ENCODE measurements at regions not wholly inside any gene's neighbourhood (a gene's known extent, or its start where the extent isn't known, plus 50 kb on each side); places are given as distances from the start of the nearest gene placed in this dataset.

- no peak for DNase-seq
- no peaks in the 10 kb centered on the region for H3K27me3 ChIP-seq (ENCODE audit: insufficient read depth, low read depth, severe bottlenecking)
- H3K4me3 ChIP-seq (ENCODE audit: low read depth, low read length), result no peak overlapping the region
- TF ChIP-seq CTCF (IDR thresholded peaks at IDR 0.05; ENCODE audit: low read depth, low read length), result no peak
- H3K27ac ChIP-seq, result no peak overlapping the region
- H3K9me3 ChIP-seq (ENCODE audit: severe bottlenecking), result no peaks in the 10 kb centered on the region
- no peaks in the 10 kb centered on the region for H3K36me3 ChIP-seq
These were observed 178.8 kb upstream of the MME start for GRCh38 chr3:154901278-154901677.

- Histone ChIP-seq H3K4me3 (ENCODE audit: low read depth, low read length) (no peak overlapping the region), H3K9me3 (ENCODE audit: severe bottlenecking) (no peaks in the 10 kb centered on the region), H3K27me3 (ENCODE audit: insufficient read depth, low read depth, severe bottlenecking) (no peaks in the 10 kb centered on the region), H3K27ac (no peak overlapping the region), H3K36me3 (no peaks in the 10 kb centered on the region)
- no peak for TF ChIP-seq CTCF (IDR thresholded peaks at IDR 0.05; ENCODE audit: low read depth, low read length)
- no peak for DNase-seq
These were observed 179.3 kb upstream of the MME start for GRCh38 chr3:154900816-154901215.

- Histone ChIP-seq H3K27ac (no peak overlapping the region), H3K9me3 (ENCODE audit: severe bottlenecking) (no peaks in the 10 kb centered on the region), H3K4me3 (ENCODE audit: low read depth, low read length) (no peak overlapping the region), H3K36me3 (no peaks in the 10 kb centered on the region), H3K27me3 (ENCODE audit: insufficient read depth, low read depth, severe bottlenecking) (no peaks in the 10 kb centered on the region)
- no peak for DNase-seq
- TF ChIP-seq CTCF (IDR thresholded peaks at IDR 0.05; ENCODE audit: low read depth, low read length), result no peak
These were observed 181.2 kb upstream of the MME start for GRCh38 chr3:154898916-154899315.

- H3K27ac ChIP-seq, result no peak overlapping the region
- H3K9me3 ChIP-seq (ENCODE audit: severe bottlenecking), result no peaks in the 10 kb centered on the region
- no peak for TF ChIP-seq CTCF (IDR thresholded peaks at IDR 0.05; ENCODE audit: low read depth, low read length)
- H3K4me3 ChIP-seq (ENCODE audit: low read depth, low read length), result no peak overlapping the region
- H3K36me3 ChIP-seq, result no peaks in the 10 kb centered on the region
- no peak for DNase-seq
- no peaks in the 10 kb centered on the region for H3K27me3 ChIP-seq (ENCODE audit: insufficient read depth, low read depth, severe bottlenecking)
These were observed 181.7 kb upstream of the MME start for GRCh38 chr3:154898443-154898842.

GRCh38 chr3:154893813-154894212 is 186.3 kb upstream of the MME start:
- Histone ChIP-seq H3K27ac (no peak overlapping the region), H3K4me3 (ENCODE audit: low read depth, low read length) (no peak overlapping the region), H3K27me3 (ENCODE audit: insufficient read depth, low read depth, severe bottlenecking) (no peaks in the 10 kb centered on the region), H3K9me3 (ENCODE audit: severe bottlenecking) (no peaks in the 10 kb centered on the region), H3K36me3 (no peaks in the 10 kb centered on the region)
- DNase-seq, result no peak
- no peak for TF ChIP-seq CTCF (IDR thresholded peaks at IDR 0.05; ENCODE audit: low read depth, low read length)

- Histone ChIP-seq H3K9me3 (ENCODE audit: severe bottlenecking) (no peaks in the 10 kb centered on the region), H3K27ac (no peak overlapping the region), H3K4me3 (ENCODE audit: low read depth, low read length) (no peak overlapping the region), H3K36me3 (no peaks in the 10 kb centered on the region), H3K27me3 (ENCODE audit: insufficient read depth, low read depth, severe bottlenecking) (no peaks in the 10 kb centered on the region)
- DNase-seq, result no peak
- TF ChIP-seq CTCF (IDR thresholded peaks at IDR 0.05; ENCODE audit: low read depth, low read length), result no peak
These were observed 190.9 kb upstream of the MME start for GRCh38 chr3:154889227-154889634.
